Amniotic epithelial cell (primary cell): ENCODE measurements at regions not wholly inside any gene's neighbourhood (a gene's known extent, or its start where the extent isn't known, plus 50 kb on each side); places are given as distances from the start of the nearest gene placed in this dataset.
"Not testable (repeated sequence)": the region's sequence is repeated elsewhere in the genome, so short reads cannot be mapped to it uniquely, and the experiment has no call there.

Experiments used
- DNase-seq: peaks from one replicate; pipeline ENCODE4 v3.0.0-alpha.2; 2010; ENCODE audit warnings: low read depth

- DNase-seq = no peak
Measured at GRCh38 chr12:127962303-127962702, 304.7 kb upstream of the TMEM132C start.

- no peak for DNase-seq
Measured at GRCh38 chr12:127963933-127964332, 303.0 kb upstream of the TMEM132C start.

GRCh38 chr12:127964717-127965116 lies 302.3 kb upstream of the TMEM132C start:
- no peak for DNase-seq

- DNase-seq = no peak
Measured at GRCh38 chr12:127966331-127966730, 300.6 kb upstream of the TMEM132C start.

GRCh38 chr12:127970491-127970890 lies 296.5 kb upstream of the TMEM132C start:
- DNase-seq = no peak

- DNase-seq = no peak
Measured at GRCh38 chr12:127980585-127980984, 286.4 kb upstream of the TMEM132C start.

- no peak for DNase-seq
Measured at GRCh38 chr12:127981875-127982274, 285.1 kb upstream of the TMEM132C start.

- DNase-seq = not testable (repeated sequence)
Measured at GRCh38 chr12:127983213-127983791, 283.7 kb upstream of the TMEM132C start.

- no peak for DNase-seq
Measured at GRCh38 chr12:127984386-127985055, 282.4 kb upstream of the TMEM132C start.

GRCh38 chr12:127987199-127987901 lies 279.6 kb upstream of the TMEM132C start:
- no peak for DNase-seq

GRCh38 chr12:127991485-127991884 lies 275.5 kb upstream of the TMEM132C start:
- DNase-seq = no peak

- no peak for DNase-seq
Measured at GRCh38 chr12:127998988-127999387, 268.0 kb upstream of the TMEM132C start.

- DNase-seq = no peak
Measured at GRCh38 chr12:128004383-128004938, 262.5 kb upstream of the TMEM132C start.

GRCh38 chr12:128007250-128007649 lies 259.7 kb upstream of the TMEM132C start:
- DNase-seq = no peak

- no peak for DNase-seq
Measured at GRCh38 chr12:128008341-128008740, 258.6 kb upstream of the TMEM132C start.

GRCh38 chr12:128009108-128009507 lies 257.9 kb upstream of the TMEM132C start:
- no peak for DNase-seq

- DNase-seq = no peak
Measured at GRCh38 chr12:128012110-128012509, 254.9 kb upstream of the TMEM132C start.

- no peak for DNase-seq
Measured at GRCh38 chr12:128015276-128015675, 251.7 kb upstream of the TMEM132C start.

GRCh38 chr12:128018067-128018466 lies 248.9 kb upstream of the TMEM132C start:
- no peak for DNase-seq

GRCh38 chr12:128019996-128020544 lies 246.9 kb upstream of the TMEM132C start:
- DNase-seq = no peak

- DNase-seq = no peak
Measured at GRCh38 chr12:128021561-128021960, 245.4 kb upstream of the TMEM132C start.

GRCh38 chr12:128025589-128026245 lies 241.3 kb upstream of the TMEM132C start:
- DNase-seq = no peak
